Left kidney (tissue), 1 donor: ENCODE measurements at regions not wholly inside any gene's neighbourhood (a gene's known extent, or its start where the extent isn't known, plus 50 kb on each side); places are given as distances from the start of the nearest gene placed in this dataset.
"Not testable (repeated sequence)": the region's sequence is repeated elsewhere in the genome, so short reads cannot be mapped to it uniquely, and the experiment has no call there.

Source experiments
- DNase-seq: peaks from one replicate; pipeline ENCODE4 v3.0.0-alpha.2; 2013

GRCh38 chr14:89524990-89525667 lies 108.1 kb upstream of the FOXN3 start:
- DNase-seq: no peak

- no peak for DNase-seq
Measured at GRCh38 chr14:89524412-89524811, 107.4 kb upstream of the FOXN3 start.

- no peak for DNase-seq
Measured at GRCh38 chr14:89521988-89522387, 105.0 kb upstream of the FOXN3 start.

GRCh38 chr14:89519040-89519439 lies 102.0 kb upstream of the FOXN3 start:
- no peak for DNase-seq

GRCh38 chr14:89516173-89516572 lies 99.1 kb upstream of the FOXN3 start:
- DNase-seq: no peak

- DNase-seq: no peak
Measured at GRCh38 chr14:89514601-89515000, 97.6 kb upstream of the FOXN3 start.

GRCh38 chr14:89509891-89510290 lies 92.9 kb upstream of the FOXN3 start:
- no peak for DNase-seq

- DNase-seq: no peak
Measured at GRCh38 chr14:89508863-89509262, 91.8 kb upstream of the FOXN3 start.

GRCh38 chr14:89507926-89508460 lies 91.0 kb upstream of the FOXN3 start:
- DNase-seq: no peak

GRCh38 chr14:89507521-89507920 lies 90.5 kb upstream of the FOXN3 start:
- no peak for DNase-seq

GRCh38 chr14:89506891-89507452 lies 89.9 kb upstream of the FOXN3 start:
- not testable (repeated sequence) for DNase-seq

- DNase-seq: no peak
Measured at GRCh38 chr14:89504602-89505313, 87.7 kb upstream of the FOXN3 start.

GRCh38 chr14:89504091-89504490 lies 87.1 kb upstream of the FOXN3 start:
- no peak for DNase-seq

GRCh38 chr14:89503431-89503996 lies 86.5 kb upstream of the FOXN3 start:
- DNase-seq: no peak

- no peak for DNase-seq
Measured at GRCh38 chr14:89502966-89503365, 85.9 kb upstream of the FOXN3 start.

GRCh38 chr14:89501381-89501780 lies 84.3 kb upstream of the FOXN3 start:
- DNase-seq: no peak

- no peak for DNase-seq
Measured at GRCh38 chr14:89500303-89500702, 83.3 kb upstream of the FOXN3 start.

- DNase-seq: no peak
Measured at GRCh38 chr14:89498878-89499277, 81.8 kb upstream of the FOXN3 start.

GRCh38 chr14:89495718-89496117 lies 78.7 kb upstream of the FOXN3 start:
- no peak for DNase-seq

GRCh38 chr14:89493877-89494634 lies 77.0 kb upstream of the FOXN3 start:
- peak; percentile 67 for DNase-seq

- DNase-seq: no peak
Measured at GRCh38 chr14:89493406-89493805, 76.4 kb upstream of the FOXN3 start.

- no peak for DNase-seq
Measured at GRCh38 chr14:89491711-89492381, 74.8 kb upstream of the FOXN3 start.
